Right kidney (tissue), 1 donor: ENCODE measurements at regions not wholly inside any gene's neighbourhood (a gene's known extent, or its start where the extent isn't known, plus 50 kb on each side); places are given as distances from the start of the nearest gene placed in this dataset.
"Not testable (repeated sequence)": the region's sequence is repeated elsewhere in the genome, so short reads cannot be mapped to it uniquely, and the experiment has no call there.

Source experiments
- DNase-seq: peaks from one replicate; pipeline ENCODE4 v3.0.0-alpha.2; 2016

DNA sequence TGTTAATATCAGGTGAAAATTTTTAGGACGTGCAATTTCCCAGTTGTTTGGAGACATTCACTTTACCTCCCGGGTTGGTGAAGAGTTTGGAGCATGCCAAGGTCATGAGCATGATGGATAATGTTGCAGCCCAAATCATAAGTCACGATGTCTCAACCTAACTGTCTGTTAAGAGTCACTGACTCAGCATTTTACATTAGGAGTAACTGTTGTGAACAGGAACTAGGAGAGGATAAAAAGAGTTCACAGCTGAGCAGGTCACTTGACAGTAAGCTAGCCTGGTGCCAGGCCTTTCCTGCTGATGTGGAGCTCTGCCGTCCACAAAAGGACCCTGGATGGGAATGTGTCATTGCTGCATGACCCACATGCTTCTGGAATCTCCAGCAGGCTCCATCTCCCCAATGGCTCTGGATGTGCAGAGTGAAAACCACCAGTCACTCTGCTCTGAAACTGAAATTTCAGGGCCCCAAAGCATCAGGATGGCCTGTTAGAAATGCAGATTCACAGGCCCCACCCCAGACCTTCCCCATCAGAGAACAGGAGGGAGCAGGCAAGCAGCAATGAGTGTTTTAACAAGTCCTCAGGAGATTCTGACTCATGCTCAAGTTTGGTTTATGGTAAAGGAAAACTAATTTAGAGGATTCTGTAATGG is 371.6 kb upstream of the MAF start:
- DNase-seq = no peak

GRCh38 chr16:79971237-79971572 is 370.7 kb upstream of the MAF start:
- no peak for DNase-seq

- DNase-seq = no peak
Observed at GRCh38 chr16:79970551-79971236, 370.2 kb upstream of the MAF start.

GRCh38 chr16:79970087-79970486 is 369.6 kb upstream of the MAF start:
- no peak for DNase-seq

GRCh38 chr16:79969458-79969857 is 368.9 kb upstream of the MAF start:
- no peak for DNase-seq

GRCh38 chr16:79966226-79966625 is 365.7 kb upstream of the MAF start:
- no peak for DNase-seq

- no peak for DNase-seq
Observed at GRCh38 chr16:79965718-79966117, 365.2 kb upstream of the MAF start.

- DNase-seq = no peak
Observed at GRCh38 chr16:79964104-79964503, 363.6 kb upstream of the MAF start.

- DNase-seq = no peak
Observed at GRCh38 chr16:79962962-79963361, 362.4 kb upstream of the MAF start.

DNA sequence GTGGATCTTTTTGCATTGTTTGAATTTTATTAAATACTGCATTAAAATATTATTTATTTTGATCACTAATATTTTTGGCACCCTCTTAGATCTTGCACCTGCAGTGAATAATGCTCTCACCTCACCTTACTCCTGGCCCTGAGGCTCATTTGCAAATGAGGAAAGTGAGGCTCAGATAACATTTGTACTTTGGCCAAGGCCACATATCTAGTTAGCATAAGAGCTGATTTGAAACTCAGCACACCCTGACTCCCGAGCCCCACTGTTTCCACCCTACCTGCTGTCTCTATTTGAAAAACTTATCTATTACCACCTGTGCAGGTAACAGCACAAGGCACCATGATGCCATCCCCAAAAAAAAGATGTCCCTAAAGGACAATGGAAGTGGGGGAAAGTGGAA is 358.7 kb upstream of the MAF start:
- no peak for DNase-seq

DNA sequence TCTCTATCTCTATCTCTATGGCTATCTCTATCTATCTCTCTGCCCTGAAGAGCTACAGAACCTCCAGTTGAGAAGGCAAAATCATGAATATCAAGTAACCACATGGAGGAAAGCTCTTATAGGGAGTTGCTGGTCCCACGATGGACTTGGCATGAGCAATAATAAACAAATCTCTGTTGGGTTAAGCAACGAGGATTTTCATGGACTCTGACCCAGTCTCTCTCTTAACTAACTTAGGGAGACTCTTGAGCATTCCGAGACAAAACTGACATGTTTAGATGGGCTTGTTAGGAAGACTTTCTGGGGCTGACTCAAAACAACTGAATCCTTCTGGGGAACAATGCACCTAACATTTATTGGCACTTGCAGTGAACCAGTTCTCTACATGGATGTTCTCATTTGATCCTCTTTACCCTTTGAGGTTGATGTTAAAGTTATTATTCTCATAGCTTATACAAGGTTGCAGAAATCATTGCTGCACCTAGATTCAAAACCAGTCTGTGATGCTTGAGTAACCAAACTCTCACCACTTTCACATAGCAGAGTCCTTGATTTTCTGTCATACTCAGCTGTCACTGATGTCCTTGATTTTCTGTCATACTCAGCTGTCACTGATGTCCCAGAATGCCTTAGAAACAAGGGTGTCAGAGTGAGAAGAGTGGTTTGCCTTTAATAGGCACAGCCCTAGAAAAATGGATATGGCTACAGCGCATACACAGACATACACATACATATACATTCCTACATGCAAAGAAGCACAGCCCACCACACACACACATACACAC is 354.6 kb upstream of the MAF start:
- DNase-seq = no peak

DNA sequence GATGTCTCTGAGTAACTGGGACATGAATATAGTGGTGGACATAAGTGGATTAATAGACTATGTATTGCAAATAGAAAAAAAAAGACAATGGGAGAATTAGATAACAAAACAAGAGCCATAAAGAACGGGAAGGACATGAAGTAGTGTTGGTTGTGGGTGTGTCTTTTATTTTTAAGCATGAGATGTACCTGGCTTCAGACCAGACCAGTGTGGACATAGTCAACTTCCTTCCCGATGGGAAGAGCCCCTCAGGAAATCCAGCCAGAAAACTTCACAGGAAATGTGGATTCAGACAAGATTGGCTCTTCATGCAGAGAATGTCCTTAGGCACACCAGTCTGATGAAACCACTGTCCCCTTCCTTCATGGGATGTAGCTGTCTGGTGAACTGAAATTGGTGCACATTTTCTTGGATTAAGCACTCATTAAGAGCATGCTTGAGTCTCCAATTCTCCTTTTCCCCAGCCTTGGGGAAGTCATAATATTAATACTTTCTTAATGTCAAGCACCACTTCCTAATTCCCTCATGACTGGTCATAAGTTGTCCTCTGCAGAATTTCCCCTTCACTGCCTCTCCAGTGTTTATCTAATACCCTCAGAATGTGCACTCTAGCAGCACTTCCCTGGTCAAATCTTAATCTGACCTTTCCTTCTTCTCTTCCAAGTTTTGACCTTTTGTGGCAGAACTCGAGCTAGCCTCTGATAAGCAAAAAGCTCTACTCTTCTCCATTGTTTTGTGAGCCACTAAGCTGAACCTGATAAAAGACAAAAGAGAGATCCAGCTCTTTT is 350.6 kb upstream of the MAF start:
- no peak for DNase-seq

DNA sequence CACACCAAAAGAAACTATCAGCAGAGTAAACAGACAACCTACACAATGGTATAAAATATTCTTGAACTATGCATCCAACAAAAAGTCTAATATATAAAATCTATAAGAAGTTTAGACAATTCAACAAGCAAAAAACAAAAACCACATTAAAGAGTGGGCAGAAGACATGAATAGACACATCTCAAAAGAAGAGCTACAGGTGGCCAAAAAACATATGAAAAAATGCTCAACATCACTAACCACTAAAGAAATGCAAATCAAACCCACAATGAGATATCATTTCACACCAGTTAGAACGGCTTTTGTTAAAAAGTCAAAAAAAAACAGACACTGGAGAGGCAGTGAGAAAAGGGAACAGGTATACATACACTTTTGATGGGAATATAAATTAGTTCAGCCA is 348.9 kb upstream of the MAF start:
- DNase-seq = no peak

GRCh38 chr16:79947771-79948170 is 347.2 kb upstream of the MAF start:
- no peak for DNase-seq

DNA sequence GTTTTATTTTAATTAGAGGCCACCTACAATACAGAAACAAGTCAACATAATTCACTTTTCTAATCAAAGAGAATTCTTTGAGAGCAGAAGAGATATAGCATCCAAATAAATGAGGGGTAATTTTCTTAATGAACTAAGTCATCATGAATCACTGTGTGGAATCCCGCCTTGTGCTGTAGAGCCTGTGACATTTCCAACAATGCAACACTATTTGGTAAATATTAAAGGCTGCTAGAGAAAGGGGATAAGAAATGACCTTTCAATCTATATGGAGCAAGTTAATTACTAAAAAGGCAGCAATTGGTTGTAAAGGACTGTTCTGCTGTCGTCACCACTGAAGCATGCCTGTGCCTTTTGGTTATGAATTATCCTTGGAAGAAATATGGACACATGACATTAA is 345.7 kb upstream of the MAF start:
- no peak for DNase-seq

DNA sequence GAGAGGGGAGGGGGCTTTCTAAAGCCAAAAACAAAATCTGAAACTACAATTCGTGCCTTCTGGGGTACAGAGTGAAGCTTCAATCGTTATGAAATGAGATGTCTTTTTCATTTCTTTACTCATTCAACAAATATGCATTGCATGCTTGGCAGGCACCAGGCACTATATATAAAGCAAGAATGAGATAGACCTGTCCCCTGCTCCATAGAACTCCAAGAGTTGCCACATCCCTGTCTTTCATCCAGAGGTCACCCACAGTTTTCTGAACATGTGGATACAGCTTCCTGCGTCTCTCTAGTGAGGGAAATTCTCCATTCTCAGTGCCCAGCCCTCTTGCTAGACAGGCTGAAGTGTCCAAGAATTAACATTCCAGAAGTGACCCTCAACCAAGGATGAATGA is 343.2 kb upstream of the MAF start:
- no peak for DNase-seq

GRCh38 chr16:79938575-79938974 is 338.0 kb upstream of the MAF start:
- no peak for DNase-seq

DNA sequence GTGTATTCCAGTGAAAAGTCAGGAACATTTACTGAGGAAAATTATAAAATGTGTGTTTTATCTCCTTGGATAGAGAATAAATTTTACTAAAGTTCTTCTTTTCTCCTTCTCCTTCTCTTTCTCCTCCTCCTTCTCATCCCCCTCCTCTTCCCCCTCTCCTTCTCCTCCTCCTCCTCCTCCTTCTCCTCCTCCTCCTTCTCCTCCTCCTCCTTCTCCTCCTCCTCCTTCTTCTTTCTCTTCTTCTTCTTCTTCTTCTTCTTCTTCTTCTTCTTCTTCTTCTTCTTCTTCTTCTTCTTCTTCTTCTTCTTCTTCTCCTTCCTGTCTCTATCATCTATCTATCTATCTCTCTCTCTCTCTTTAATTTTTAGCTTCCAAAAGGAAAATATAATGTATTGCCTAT is 337.1 kb upstream of the MAF start:
- DNase-seq = not testable (repeated sequence)

DNA sequence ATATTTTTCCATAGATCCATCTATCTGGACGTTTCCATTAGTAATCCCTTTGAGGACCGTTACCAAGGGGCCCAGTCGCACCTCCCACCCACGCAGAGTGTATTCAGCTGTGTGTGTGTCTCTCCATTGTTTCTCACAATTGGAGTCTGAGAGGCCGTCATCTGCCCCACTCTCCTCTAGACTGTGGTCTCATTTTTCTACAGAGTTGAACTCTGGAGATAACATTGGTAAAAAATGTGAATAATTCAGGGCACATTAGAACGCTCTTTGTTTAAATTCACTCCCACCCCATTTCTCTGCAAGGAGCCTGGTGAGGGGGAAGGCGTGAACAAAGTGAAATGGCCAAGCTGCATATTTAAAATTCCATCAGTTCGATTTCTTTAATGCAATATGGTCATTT is 333.1 kb upstream of the MAF start:
- DNase-seq = no peak

GRCh38 chr16:79932572-79932971 is 332.0 kb upstream of the MAF start:
- DNase-seq = no peak

- no peak for DNase-seq
Observed at GRCh38 chr16:79931721-79932120, 331.2 kb upstream of the MAF start.

- no peak for DNase-seq
Observed at GRCh38 chr16:79929260-79929965, 328.9 kb upstream of the MAF start.
